H1 (cell line): ENCODE measurements at regions not wholly inside any gene's neighbourhood (a gene's known extent, or its start where the extent isn't known, plus 50 kb on each side); places are given as distances from the start of the nearest gene placed in this dataset.

Experiments
- CHD7 ChIP-seq: fragments of 300-600 bp; sonication (generic); IDR thresholded peaks from 2 replicates; pipeline ENCODE4 v1.7.1; 2012; ENCODE audit warnings: low read length, moderate library complexity, mild to moderate bottlenecking, inconsistent platforms; ENCODE audit not compliant: insufficient replicate concordance
- MAX ChIP-seq: IDR thresholded peaks from 2 replicates; pipeline ENCODE4 v1.6.1; 2012; ENCODE audit warnings: inconsistent platforms
- SUZ12 ChIP-seq: fragments of 200-600 bp; sonication (generic); IDR thresholded peaks from 2 replicates; pipeline ENCODE4 v1.6.1; 2012; ENCODE audit warnings: mild to moderate bottlenecking, inconsistent platforms, low read length, moderate library complexity, mixed read lengths

GRCh38 chr10:129320340-129320739 lies 146.7 kb upstream of the MGMT start (continued):
- TF ChIP-seq CHD7, result no peak
- TF ChIP-seq MAX, result no peak
- TF ChIP-seq SUZ12, result no peak
- TF ChIP-seq, all 59 proteins: peak for 0
